ENCODE measurements at regions not wholly inside any gene's neighbourhood (a gene's known extent, or its start where the extent isn't known, plus 50 kb on each side); places are given as distances from the start of the nearest gene placed in this dataset.

- Histone ChIP-seq H3K27me3 (no peaks in the 10 kb centered on the region), H3K36me3 (no peaks in the 10 kb centered on the region), H3K9me3 (peaks cover 0 to 1% (median 0%) of the 10 kb centered on the region in 4 donors), H3K4me1 (no peaks in the 10 kb centered on the region), H3K27ac (no peak overlapping the region), H3K4me3 (no peak overlapping the region)
- 77 to 84% (median 80%) methylated on average over 2 of the region's 2 CpGs for WGBS, 5 donors
- DNase-seq: no peak
- TF ChIP-seq POLR2AphosphoS5 (IDR thresholded peaks at IDR 0.05) (no peak), EP300 (IDR thresholded peaks at IDR 0.05) (no peak), POLR2A (IDR thresholded peaks at IDR 0.05) (no peak)
- TF ChIP-seq, protein P1, sequence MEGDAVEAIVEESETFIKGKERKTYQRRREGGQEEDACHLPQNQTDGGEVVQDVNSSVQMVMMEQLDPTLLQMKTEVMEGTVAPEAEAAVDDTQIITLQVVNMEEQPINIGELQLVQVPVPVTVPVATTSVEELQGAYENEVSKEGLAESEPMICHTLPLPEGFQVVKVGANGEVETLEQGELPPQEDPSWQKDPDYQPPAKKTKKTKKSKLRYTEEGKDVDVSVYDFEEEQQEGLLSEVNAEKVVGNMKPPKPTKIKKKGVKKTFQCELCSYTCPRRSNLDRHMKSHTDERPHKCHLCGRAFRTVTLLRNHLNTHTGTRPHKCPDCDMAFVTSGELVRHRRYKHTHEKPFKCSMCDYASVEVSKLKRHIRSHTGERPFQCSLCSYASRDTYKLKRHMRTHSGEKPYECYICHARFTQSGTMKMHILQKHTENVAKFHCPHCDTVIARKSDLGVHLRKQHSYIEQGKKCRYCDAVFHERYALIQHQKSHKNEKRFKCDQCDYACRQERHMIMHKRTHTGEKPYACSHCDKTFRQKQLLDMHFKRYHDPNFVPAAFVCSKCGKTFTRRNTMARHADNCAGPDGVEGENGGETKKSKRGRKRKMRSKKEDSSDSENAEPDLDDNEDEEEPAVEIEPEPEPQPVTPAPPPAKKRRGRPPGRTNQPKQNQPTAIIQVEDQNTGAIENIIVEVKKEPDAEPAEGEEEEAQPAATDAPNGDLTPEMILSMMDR (IDR thresholded peaks at IDR 0.05): no peak
- intact Hi-C loops (cut with DNase I; ENCODE audit: low total_unique reads): no loop called here
Observed at GRCh38 chr5:145589063-145589462, 246.1 kb downstream of the PRELID2 start.

DNA sequence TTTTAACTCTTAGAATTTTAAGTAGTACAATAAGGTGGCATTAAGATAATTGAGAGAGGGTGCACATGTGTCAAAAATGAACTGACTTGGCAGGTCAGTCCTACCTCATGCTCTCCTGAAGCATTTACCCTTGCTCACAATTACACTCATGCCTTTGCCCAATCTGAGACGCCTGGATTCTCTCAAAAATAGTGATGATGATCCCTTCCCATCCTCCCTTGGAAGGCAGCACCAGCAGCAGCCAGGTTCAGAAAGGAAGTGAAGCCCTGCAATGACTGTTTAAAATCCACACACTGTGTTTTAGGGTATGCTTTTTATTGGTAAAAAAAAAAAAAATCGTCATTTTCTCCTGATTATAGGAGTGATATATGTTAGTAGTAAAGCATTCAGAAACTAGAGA lies 246.6 kb downstream of the PRELID2 start:
- intact Hi-C loops (cut with DNase I; ENCODE audit: low total_unique reads): no loop called here
- 54 to 78% (median 74%) methylated on average over 2 of the region's 2 CpGs for WGBS, 5 donors
- Histone ChIP-seq H3K4me1 (no peaks in the 10 kb centered on the region), H3K27me3 (no peaks in the 10 kb centered on the region), H3K9me3 (peaks cover 0 to 7% (median 0%) of the 10 kb centered on the region in 4 donors), H3K27ac (no peak overlapping the region), H3K36me3 (no peaks in the 10 kb centered on the region), H3K4me3 (no peak overlapping the region)
- TF ChIP-seq POLR2AphosphoS5 (IDR thresholded peaks at IDR 0.05) (no peak), EP300 (IDR thresholded peaks at IDR 0.05) (no peak), POLR2A (IDR thresholded peaks at IDR 0.05) (no peak)
- TF ChIP-seq, protein P1 (IDR thresholded peaks at IDR 0.05): no peak
- no peak for DNase-seq

DNA sequence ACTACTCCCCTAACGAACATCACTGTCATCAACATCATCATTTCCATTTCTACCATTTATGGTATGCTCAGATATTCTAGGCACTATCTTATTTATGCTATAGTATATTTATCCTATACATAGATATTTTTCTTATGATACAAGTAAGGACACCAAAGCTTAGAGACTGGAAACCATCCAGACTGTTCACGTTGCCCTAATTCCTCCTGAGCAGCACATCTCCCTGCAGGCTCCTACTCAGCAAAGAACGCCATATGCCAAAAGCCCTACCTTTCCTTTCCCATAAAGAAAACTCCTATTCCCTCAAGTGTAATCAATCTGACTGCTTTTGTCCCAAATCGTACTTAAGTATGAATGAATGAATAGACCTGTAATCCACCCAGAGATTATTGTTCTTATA lies 247.0 kb downstream of the PRELID2 start:
- TF ChIP-seq, protein P1 (IDR thresholded peaks at IDR 0.05): no peak
- DNase-seq: no peak
- intact Hi-C loops (cut with DNase I; ENCODE audit: low total_unique reads): no loop called here
- no peaks in the 10 kb centered on the region for H3K36me3 ChIP-seq
- no peak overlapping the region for H3K4me3 ChIP-seq
- no peak overlapping the region for H3K27ac ChIP-seq
- 71 to 89% (median 78%) methylated on average over 4 of the region's 4 CpGs for WGBS, 5 donors
- H3K4me1 ChIP-seq: no peaks in the 10 kb centered on the region
- H3K9me3 ChIP-seq: peaks cover 0 to 11% (median 0%) of the 10 kb centered on the region in 4 donors
- H3K27me3 ChIP-seq: no peaks in the 10 kb centered on the region

GRCh38 chr5:145587710-145588109 lies 247.4 kb downstream of the PRELID2 start:
- H3K4me1 ChIP-seq: no peaks in the 10 kb centered on the region
- 52 to 83% (median 80%) methylated on average over 1 of the region's 1 CpG for WGBS, 5 donors
- no peak for TF ChIP-seq POLR2A (IDR thresholded peaks at IDR 0.05)
- no peak for TF ChIP-seq EP300 (IDR thresholded peaks at IDR 0.05)
- H3K4me3 ChIP-seq: no peak overlapping the region
- H3K36me3 ChIP-seq: no peaks in the 10 kb centered on the region
- intact Hi-C loops (cut with DNase I; ENCODE audit: low total_unique reads): no loop called here
- H3K27ac ChIP-seq: no peak overlapping the region
- peak in 1 of 2 donors; percentile 24 for DNase-seq
- no peaks in the 10 kb centered on the region for H3K27me3 ChIP-seq
- peaks cover 0 to 13% (median 0%) of the 10 kb centered on the region in 4 donors for H3K9me3 ChIP-seq

DNA sequence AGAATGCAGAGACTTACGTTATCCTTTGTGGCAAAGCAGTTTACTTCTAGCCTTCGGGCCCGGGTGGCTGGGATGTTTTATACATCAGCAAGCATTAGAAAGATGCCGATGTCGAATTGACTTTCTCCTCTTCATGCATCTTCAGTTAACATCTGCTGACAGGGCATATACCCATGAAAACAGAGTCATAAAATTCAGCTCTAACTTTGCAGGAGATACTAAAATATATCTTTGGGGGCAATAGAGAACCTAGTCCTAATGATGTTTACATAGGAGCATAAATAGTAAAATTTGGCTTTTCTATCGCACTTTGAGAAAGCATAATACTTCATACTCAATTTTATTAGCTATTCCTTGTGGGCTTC lies 247.9 kb downstream of the PRELID2 start:
- no peak for TF ChIP-seq POLR2A (IDR thresholded peaks at IDR 0.05)
- TF ChIP-seq POLR2AphosphoS5 (IDR thresholded peaks at IDR 0.05): no peak
- TF ChIP-seq, protein P1 (IDR thresholded peaks at IDR 0.05): no peak
- no peak for TF ChIP-seq EP300 (IDR thresholded peaks at IDR 0.05)
- H3K36me3 ChIP-seq: no peaks in the 10 kb centered on the region
- DNase-seq: no peak
- no peak overlapping the region for H3K27ac ChIP-seq
- H3K4me1 ChIP-seq: no peaks in the 10 kb centered on the region
- H3K9me3 ChIP-seq: peaks cover 0 to 13% (median 0%) of the 10 kb centered on the region in 4 donors
- intact Hi-C loops (cut with DNase I; ENCODE audit: low total_unique reads): no loop called here
- H3K27me3 ChIP-seq: no peaks in the 10 kb centered on the region
- no peak overlapping the region for H3K4me3 ChIP-seq
- 88 to 97% (median 95%) methylated on average over 6 of the region's 6 CpGs for WGBS, 5 donors

All from stomach (tissue), 8 donors.